ENCODE measurements at regions not wholly inside any gene's neighbourhood (a gene's known extent, or its start where the extent isn't known, plus 50 kb on each side); places are given as distances from the start of the nearest gene placed in this dataset.
"Not testable (repeated sequence)": the region's sequence is repeated elsewhere in the genome, so short reads cannot be mapped to it uniquely, and the experiment has no call there.

GRCh38 chr2:195535911-195536522 lies 121.0 kb upstream of the SLC39A10 start:
- peak; percentile 67 for DNase-seq

- no peak for DNase-seq
These were observed 122.1 kb upstream of the SLC39A10 start for GRCh38 chr2:195534971-195535370.

DNA sequence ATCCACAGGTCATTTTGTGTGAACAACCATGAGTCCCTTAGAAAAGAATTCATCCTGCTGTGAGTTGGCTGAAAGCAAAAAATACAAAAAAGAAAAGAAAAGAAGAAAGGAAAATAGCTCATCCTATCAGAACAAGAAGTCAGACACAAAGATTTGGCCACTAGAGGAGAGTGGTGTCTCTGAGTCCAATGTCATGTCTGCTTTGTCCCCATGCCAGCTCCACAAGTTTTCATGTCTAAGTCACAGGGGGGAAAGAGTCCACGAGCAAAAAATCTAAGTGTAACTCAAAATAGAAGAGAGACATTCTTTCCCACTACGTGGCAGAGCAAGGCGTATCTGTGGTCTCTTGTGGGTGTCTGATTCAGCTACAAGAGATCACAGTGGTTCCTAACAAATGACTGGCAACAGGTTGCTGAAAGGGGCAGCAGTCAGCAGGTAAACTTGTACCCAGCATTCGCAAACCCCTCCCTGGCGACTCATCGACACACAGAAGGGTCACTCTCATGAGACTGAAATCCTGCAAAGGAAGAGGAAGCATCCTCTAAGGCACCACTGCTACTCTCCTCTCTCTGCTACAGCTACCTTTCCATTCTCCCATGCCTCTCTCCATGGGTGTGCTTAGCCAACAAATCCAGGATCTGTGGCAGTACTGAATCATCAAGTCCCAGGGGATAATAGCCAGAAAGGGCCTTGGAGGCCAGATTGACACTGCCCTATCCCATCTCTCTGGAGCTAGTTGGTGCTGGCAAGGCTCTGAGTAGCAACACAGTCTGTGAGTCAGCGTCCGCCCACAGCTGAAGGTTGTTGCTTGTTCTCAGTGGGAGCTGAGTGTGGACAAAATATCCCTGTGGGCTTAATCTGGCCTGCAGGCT lies 123.0 kb upstream of the SLC39A10 start:
- peak; percentile 45 for DNase-seq

- DNase-seq: no peak
These were observed 124.3 kb upstream of the SLC39A10 start for GRCh38 chr2:195532628-195533271.

GRCh38 chr2:195532255-195532627 lies 124.8 kb upstream of the SLC39A10 start:
- no peak for DNase-seq

GRCh38 chr2:195531754-195532153 lies 125.3 kb upstream of the SLC39A10 start:
- DNase-seq: no peak

DNA sequence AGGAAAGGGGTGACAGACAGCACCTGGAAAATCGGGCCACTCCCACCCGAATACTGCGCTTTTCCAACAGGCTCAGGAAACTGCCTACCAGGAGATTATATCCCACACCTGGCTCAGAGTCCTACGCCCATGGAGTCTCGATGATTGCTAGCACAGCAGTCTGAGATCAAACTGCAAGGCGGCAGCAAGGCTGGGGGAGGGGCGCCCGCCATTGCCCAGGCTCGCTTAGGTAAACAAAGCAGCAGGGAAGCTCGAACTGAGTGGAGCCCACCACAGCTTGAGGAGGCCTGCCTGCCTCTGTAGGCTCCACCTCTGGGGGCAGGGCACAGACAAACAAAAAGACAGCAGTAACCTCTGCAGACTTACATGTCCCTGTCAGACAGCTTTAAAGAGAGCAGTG lies 133.8 kb upstream of the SLC39A10 start:
- DNase-seq: not testable (repeated sequence)

GRCh38 chr2:195521589-195521988 lies 135.4 kb upstream of the SLC39A10 start:
- DNase-seq: no peak

- no peak for DNase-seq
These were observed 136.3 kb upstream of the SLC39A10 start for GRCh38 chr2:195520671-195521155.

- DNase-seq: no peak
These were observed 141.5 kb upstream of the SLC39A10 start for GRCh38 chr2:195515551-195515950.

DNA sequence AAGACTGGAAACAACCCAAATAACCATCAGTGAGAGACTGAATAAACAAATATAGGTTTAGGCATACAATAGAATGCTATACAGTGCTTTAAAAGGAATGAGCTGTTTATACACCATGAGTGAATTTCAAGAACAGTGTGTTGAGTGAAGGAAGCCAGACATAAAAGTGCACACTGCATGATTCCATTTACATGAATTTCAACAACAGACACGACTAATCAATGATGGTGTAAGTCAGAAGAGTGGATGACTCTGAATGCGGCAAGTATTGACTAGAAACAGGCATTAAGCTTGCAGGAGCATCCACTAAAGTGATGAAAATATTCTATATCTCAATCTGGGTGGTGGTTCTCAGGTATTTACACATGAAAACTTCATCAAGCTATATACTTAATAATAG lies 142.7 kb upstream of the SLC39A10 start:
- DNase-seq: no peak

GRCh38 chr2:195513119-195513518 lies 143.9 kb upstream of the SLC39A10 start:
- no peak for DNase-seq

DNA sequence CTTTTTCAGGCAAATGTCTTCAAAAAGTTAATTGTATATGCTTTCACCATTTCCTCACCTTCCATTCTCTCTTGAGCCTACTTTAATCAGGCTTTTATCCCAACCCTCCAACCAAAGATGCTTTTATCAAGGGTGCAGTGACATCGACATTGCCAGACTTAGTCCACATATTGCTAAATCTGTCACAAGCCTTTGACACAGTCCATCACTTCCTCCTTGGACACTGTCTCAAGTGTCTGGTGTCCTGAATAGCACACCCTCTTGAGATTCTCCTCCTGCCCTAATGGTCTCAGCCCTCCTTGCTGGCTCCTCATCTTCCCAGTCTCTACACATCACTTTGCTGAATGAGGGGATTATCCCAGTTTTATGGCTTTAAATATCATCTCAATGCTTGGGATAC lies 147.5 kb upstream of the SLC39A10 start:
- DNase-seq: no peak

DNA sequence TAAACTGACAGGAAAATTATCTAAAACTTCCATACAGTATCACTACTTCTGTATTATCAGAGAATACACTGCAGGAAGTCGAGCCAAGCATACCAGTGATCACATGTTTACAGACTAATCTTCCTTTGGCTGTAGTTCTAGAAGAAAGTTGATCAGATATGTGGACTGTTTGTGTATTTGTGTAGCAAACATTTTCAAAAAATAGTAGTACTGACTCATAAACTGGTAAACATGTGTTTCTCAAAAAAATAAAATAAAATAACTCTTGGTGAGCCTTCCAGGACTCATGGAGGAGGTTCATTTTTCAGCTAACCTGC lies 148.9 kb upstream of the SLC39A10 start:
- no peak for DNase-seq

GRCh38 chr2:195507447-195508138 lies 149.4 kb upstream of the SLC39A10 start:
- no peak for DNase-seq

- no peak for DNase-seq
These were observed 151.3 kb upstream of the SLC39A10 start for GRCh38 chr2:195505701-195506100.

GRCh38 chr2:195503208-195503607 lies 153.8 kb upstream of the SLC39A10 start:
- DNase-seq: no peak

DNA sequence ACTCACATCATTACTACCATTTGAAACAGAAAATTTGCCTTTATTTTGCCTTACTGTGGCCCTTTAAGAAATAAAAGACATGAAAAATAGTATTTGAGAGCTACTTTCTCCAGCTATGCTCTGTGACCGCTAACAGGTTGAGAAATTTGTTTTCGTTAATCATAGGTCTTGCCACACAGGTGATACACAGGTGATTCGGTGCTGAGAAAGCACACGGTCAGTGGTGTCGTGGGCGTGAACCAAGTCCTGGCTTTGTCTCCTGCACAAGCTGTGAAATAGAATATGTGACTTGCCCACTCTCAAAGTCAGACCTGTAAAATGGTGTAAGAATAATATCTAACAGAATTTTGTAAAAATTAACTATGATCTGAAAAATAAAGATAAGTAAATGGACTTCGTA lies 155.3 kb upstream of the SLC39A10 start:
- no peak for DNase-seq

DNA sequence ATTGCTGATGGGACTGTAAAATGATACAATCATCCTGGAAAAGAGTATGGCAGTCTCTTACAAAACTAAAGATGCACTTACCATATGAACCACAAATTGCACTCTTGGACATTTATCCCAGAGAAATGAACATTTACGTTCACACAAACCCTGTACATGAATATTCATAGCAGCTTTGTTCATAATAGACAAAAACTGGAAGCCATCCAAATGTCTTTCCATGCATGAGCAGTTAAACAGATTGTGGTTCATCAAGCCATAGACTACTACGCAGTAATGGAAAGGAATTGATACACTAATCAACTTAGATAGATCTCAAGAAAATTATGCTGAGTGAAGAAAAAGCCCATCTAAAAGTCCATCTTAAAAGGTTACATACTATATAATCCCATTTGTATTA lies 156.1 kb upstream of the SLC39A10 start:
- no peak for DNase-seq

GRCh38 chr2:195498839-195499490 lies 158.1 kb upstream of the SLC39A10 start:
- no peak for DNase-seq

GRCh38 chr2:195498176-195498575 lies 158.8 kb upstream of the SLC39A10 start:
- peak; percentile 50 for DNase-seq

DNA sequence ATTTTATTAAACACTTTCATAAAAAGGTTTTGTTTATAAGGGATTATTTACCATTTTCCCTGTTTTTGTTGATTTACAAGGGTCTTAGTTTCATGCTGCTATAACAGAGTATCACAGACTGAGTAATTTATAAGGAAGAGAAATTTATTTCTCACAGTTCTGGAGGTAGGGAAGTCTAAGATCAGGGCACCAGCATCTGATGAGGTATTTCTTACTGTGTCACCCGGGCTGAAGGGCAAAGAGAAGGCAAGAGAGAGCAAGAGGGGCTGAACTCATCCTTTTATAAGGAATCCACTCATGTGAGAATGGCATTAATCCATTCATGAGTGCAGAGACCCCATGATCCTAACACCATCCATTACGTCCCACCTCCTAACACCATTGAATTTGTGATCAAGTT lies 160.0 kb upstream of the SLC39A10 start:
- no peak for DNase-seq

DNA sequence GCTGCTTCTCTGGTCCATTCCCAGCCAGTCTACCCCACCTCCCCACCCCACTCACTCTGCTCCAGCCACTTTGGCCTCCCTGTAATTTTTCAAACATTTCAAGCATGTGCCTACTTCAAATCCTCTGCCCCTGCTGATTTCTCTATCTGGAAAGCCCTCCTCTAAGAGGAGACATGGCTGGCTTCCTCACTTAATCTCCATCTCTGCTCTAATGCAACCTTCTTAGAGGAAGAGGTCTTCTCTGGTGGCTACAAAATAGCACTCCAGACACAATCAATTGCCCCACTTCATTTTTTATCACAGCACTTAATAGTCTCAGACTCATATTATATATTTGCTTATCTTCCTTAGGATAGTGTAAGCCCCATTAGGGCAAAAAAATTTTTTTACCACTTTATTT lies 161.1 kb upstream of the SLC39A10 start:
- DNase-seq: no peak
